HG03469 (cell line): ENCODE measurements at regions not wholly inside any gene's neighbourhood (a gene's known extent, or its start where the extent isn't known, plus 50 kb on each side); places are given as distances from the start of the nearest gene placed in this dataset.
"Not testable (repeated sequence)": the region's sequence is repeated elsewhere in the genome, so short reads cannot be mapped to it uniquely, and the experiment has no call there.

Experiments used
- ATAC-seq: cut with Tn5 transposase; IDR thresholded peaks from one replicate; pipeline ENCODE4 v1.9.1; 2021; ENCODE audit warnings: mild to moderate bottlenecking, moderate library complexity, moderate number of reproducible peaks; ENCODE audit not compliant: unreplicated experiment

GRCh38 chr6:169985121-169986015 lies 233.9 kb downstream of the ERMARD start:
- no peak for ATAC-seq

- no peak for ATAC-seq
These were observed 233.0 kb downstream of the ERMARD start for GRCh38 chr6:169984181-169985120.

- no peak for ATAC-seq
These were observed 232.2 kb downstream of the ERMARD start for GRCh38 chr6:169983651-169984050.

- ATAC-seq, result no peak
These were observed 231.3 kb downstream of the ERMARD start for GRCh38 chr6:169982461-169983386.

GRCh38 chr6:169981969-169982368 lies 230.5 kb downstream of the ERMARD start:
- ATAC-seq, result no peak

GRCh38 chr6:169981568-169981967 lies 230.1 kb downstream of the ERMARD start:
- no peak for ATAC-seq

- no peak for ATAC-seq
These were observed 229.5 kb downstream of the ERMARD start for GRCh38 chr6:169980826-169981450.

GRCh38 chr6:169979873-169980432 lies 228.5 kb downstream of the ERMARD start:
- no peak for ATAC-seq

- ATAC-seq, result no peak
These were observed 227.3 kb downstream of the ERMARD start for GRCh38 chr6:169978615-169979161.

- ATAC-seq, result no peak
These were observed 226.2 kb downstream of the ERMARD start for GRCh38 chr6:169977434-169978265.

GRCh38 chr6:169976301-169977081 lies 225.1 kb downstream of the ERMARD start:
- no peak for ATAC-seq

GRCh38 chr6:169975701-169976100 lies 224.3 kb downstream of the ERMARD start:
- ATAC-seq, result no peak

GRCh38 chr6:169975286-169975685 lies 223.9 kb downstream of the ERMARD start:
- ATAC-seq, result no peak

- ATAC-seq, result no peak
These were observed 223.2 kb downstream of the ERMARD start for GRCh38 chr6:169974663-169975062.

GRCh38 chr6:169973588-169974467 lies 222.4 kb downstream of the ERMARD start:
- not testable (repeated sequence) for ATAC-seq

GRCh38 chr6:169972736-169973135 lies 221.3 kb downstream of the ERMARD start:
- ATAC-seq, result no peak
